SHP77 treated with DMSO at 0.1 percent for 48 hours (cell line): ENCODE measurements at regions not wholly inside any gene's neighbourhood (a gene's known extent, or its start where the extent isn't known, plus 50 kb on each side); places are given as distances from the start of the nearest gene placed in this dataset.
"Not testable (repeated sequence)": the region's sequence is repeated elsewhere in the genome, so short reads cannot be mapped to it uniquely, and the experiment has no call there.

Experiments used
- DNase-seq: peaks from one replicate; lab custom pipeline; 2025; lab: John Stamatoyannopoulos, UW

GRCh38 chr7:125255810-125256209 is 326.2 kb upstream of the POT1 start:
- DNase-seq, result no peak

GRCh38 chr7:125254566-125254965 is 324.9 kb upstream of the POT1 start:
- no peak for DNase-seq

GRCh38 chr7:125253452-125254190 is 324.0 kb upstream of the POT1 start:
- DNase-seq, result no peak

- DNase-seq, result no peak
Observed at GRCh38 chr7:125247514-125248098, 318.0 kb upstream of the POT1 start.

GRCh38 chr7:125246706-125247105 is 317.1 kb upstream of the POT1 start:
- no peak for DNase-seq

GRCh38 chr7:125241548-125241947 is 311.9 kb upstream of the POT1 start:
- no peak for DNase-seq

GRCh38 chr7:125222596-125222995 is 293.0 kb upstream of the POT1 start:
- DNase-seq, result no peak

GRCh38 chr7:125218076-125218475 is 288.5 kb upstream of the POT1 start:
- DNase-seq, result no peak

- DNase-seq, result no peak
Observed at GRCh38 chr7:125201002-125201401, 271.4 kb upstream of the POT1 start.

GRCh38 chr7:125197731-125198393 is 268.2 kb upstream of the POT1 start:
- no peak for DNase-seq

GRCh38 chr7:125195156-125195555 is 265.5 kb upstream of the POT1 start:
- DNase-seq, result no peak

- DNase-seq, result no peak
Observed at GRCh38 chr7:125193263-125193662, 263.6 kb upstream of the POT1 start.

- DNase-seq, result no peak
Observed at GRCh38 chr7:125184801-125185200, 255.2 kb upstream of the POT1 start.

GRCh38 chr7:125181569-125182267 is 252.1 kb upstream of the POT1 start:
- not testable (repeated sequence) for DNase-seq

GRCh38 chr7:125173571-125173970 is 243.9 kb upstream of the POT1 start:
- DNase-seq, result no peak

- no peak for DNase-seq
Observed at GRCh38 chr7:125169088-125169487, 239.5 kb upstream of the POT1 start.

- no peak for DNase-seq
Observed at GRCh38 chr7:125154930-125155329, 225.3 kb upstream of the POT1 start.

- DNase-seq, result no peak
Observed at GRCh38 chr7:125149151-125149550, 219.5 kb upstream of the POT1 start.

- no peak for DNase-seq
Observed at GRCh38 chr7:125147047-125147446, 217.4 kb upstream of the POT1 start.

GRCh38 chr7:125136755-125137532 is 207.3 kb upstream of the POT1 start:
- DNase-seq, result no peak

GRCh38 chr7:125136341-125136740 is 206.7 kb upstream of the POT1 start:
- no peak for DNase-seq

GRCh38 chr7:125130173-125130572 is 200.5 kb upstream of the POT1 start:
- no peak for DNase-seq
